ENCODE measurements at regions not wholly inside any gene's neighbourhood (a gene's known extent, or its start where the extent isn't known, plus 50 kb on each side); places are given as distances from the start of the nearest gene placed in this dataset.

DNA sequence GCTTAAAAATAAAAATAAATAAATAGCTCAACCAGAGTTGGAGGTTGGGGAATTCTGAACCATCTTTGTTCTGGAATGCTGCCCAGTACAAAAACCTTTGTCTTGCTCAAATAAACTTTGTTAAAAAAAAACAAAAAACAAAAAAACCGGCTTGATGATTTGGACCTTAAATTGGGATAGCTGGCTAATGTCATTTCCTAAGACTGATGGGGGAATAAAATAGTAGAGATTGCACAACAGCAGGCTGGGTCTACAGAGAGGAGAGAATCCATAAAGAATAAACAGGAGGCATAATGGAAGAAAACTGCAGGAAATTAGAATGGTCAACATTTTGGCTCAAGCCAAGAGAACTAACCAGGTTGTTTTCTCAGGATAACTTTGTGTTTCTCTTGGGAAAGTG, 370.9 kb downstream of the AEBP2 start:
- no peaks in the 10 kb centered on the region for H3K36me3 Mint-ChIP-seq (ENCODE audit: insufficient read depth, unreplicated experiment)
- TF ChIP-seq, protein P1, sequence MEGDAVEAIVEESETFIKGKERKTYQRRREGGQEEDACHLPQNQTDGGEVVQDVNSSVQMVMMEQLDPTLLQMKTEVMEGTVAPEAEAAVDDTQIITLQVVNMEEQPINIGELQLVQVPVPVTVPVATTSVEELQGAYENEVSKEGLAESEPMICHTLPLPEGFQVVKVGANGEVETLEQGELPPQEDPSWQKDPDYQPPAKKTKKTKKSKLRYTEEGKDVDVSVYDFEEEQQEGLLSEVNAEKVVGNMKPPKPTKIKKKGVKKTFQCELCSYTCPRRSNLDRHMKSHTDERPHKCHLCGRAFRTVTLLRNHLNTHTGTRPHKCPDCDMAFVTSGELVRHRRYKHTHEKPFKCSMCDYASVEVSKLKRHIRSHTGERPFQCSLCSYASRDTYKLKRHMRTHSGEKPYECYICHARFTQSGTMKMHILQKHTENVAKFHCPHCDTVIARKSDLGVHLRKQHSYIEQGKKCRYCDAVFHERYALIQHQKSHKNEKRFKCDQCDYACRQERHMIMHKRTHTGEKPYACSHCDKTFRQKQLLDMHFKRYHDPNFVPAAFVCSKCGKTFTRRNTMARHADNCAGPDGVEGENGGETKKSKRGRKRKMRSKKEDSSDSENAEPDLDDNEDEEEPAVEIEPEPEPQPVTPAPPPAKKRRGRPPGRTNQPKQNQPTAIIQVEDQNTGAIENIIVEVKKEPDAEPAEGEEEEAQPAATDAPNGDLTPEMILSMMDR (IDR thresholded peaks at IDR 0.05; ENCODE audit: insufficient read depth in 1 of 2, low read depth in 1 of 2, low read length in 1 of 2, severe bottlenecking in 1 of 2, unreplicated experiment in 1 of 2), result no peak
- Histone ChIP-seq H3K27me3 (replicated peaks; ENCODE audit: control insufficient read depth, insufficient read depth, low read length) (no peaks in the 10 kb centered on the region), H3K9me3 (peaks cover 11% of the 10 kb centered on the region), H3K36me3 (ENCODE audit: control insufficient read depth, insufficient read depth, low read length) (no peaks in the 10 kb centered on the region), H3K4me1 (no peaks in the 10 kb centered on the region), H3K4me3 (ENCODE audit: low read depth, low read length) (no peak overlapping the region)
- no peak overlapping the region for H3K4me3 Mint-ChIP-seq (ENCODE audit: unreplicated experiment)
- BruUV-seq (replicated peaks), result no TSS peak
- POLR2A ChIA-PET, result no interaction called here
- intact Hi-C loops (cut with micrococcal nuclease; ENCODE audit: unreplicated experiment), result no loop called here
- no peak for DNase-seq
- CTCF ChIA-PET, result no interaction called here
- no peaks in the 10 kb centered on the region for H3K4me1 Mint-ChIP-seq (ENCODE audit: low read depth, unreplicated experiment)
- peaks cover 10% of the 10 kb centered on the region for H3K9me3 Mint-ChIP-seq (ENCODE audit: unreplicated experiment)
- no peaks in the 10 kb centered on the region for H3K27me3 Mint-ChIP-seq (ENCODE audit: insufficient read depth, unreplicated experiment)
- no peak overlapping the region for H3K27ac Mint-ChIP-seq (ENCODE audit: unreplicated experiment)

DNA sequence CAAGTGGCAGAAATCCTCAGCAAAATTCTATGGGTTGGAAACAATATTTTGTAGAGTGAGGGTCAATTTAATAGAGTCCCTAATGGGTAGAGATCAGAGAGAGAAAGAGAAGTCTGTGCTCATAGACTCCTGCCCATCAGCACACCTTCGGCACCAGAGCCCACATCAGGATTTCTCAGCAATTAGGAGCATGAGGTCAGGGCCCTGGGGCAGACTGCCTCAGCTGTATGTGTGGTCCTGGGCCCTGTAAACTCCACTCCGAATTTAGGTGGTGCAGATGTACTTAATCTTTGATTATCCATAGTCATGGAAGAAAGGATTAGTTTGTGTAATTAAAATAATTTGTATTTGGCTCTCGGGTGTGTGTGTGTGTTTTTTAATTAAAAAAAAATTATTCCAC, 372.6 kb downstream of the AEBP2 start:
- Mint-ChIP-seq H3K4me3 (ENCODE audit: unreplicated experiment) (no peak overlapping the region), H3K4me1 (ENCODE audit: low read depth, unreplicated experiment) (no peaks in the 10 kb centered on the region), H3K27me3 (ENCODE audit: insufficient read depth, unreplicated experiment) (no peaks in the 10 kb centered on the region), H3K36me3 (ENCODE audit: insufficient read depth, unreplicated experiment) (no peaks in the 10 kb centered on the region), H3K27ac (ENCODE audit: unreplicated experiment) (no peak overlapping the region), H3K9me3 (ENCODE audit: unreplicated experiment) (peaks cover 10% of the 10 kb centered on the region)
- ChIA-PET POLR2A (no interaction called here), CTCF (no interaction called here)
- no peaks in the 10 kb centered on the region for H3K27me3 ChIP-seq (replicated peaks; ENCODE audit: control insufficient read depth, insufficient read depth, low read length)
- no peaks in the 10 kb centered on the region for H3K36me3 ChIP-seq (ENCODE audit: control insufficient read depth, insufficient read depth, low read length)
- DNase-seq, result no peak
- no peaks in the 10 kb centered on the region for H3K4me1 ChIP-seq
- BruUV-seq (replicated peaks), result no TSS peak
- H3K4me3 ChIP-seq (ENCODE audit: low read depth, low read length), result no peak overlapping the region
- peaks cover 11% of the 10 kb centered on the region for H3K9me3 ChIP-seq
- TF ChIP-seq, protein P1 (IDR thresholded peaks at IDR 0.05; ENCODE audit: insufficient read depth in 1 of 2, low read depth in 1 of 2, low read length in 1 of 2, severe bottlenecking in 1 of 2, unreplicated experiment in 1 of 2), result no peak
- intact Hi-C loops (cut with micrococcal nuclease; ENCODE audit: unreplicated experiment), result no loop called here

DNA sequence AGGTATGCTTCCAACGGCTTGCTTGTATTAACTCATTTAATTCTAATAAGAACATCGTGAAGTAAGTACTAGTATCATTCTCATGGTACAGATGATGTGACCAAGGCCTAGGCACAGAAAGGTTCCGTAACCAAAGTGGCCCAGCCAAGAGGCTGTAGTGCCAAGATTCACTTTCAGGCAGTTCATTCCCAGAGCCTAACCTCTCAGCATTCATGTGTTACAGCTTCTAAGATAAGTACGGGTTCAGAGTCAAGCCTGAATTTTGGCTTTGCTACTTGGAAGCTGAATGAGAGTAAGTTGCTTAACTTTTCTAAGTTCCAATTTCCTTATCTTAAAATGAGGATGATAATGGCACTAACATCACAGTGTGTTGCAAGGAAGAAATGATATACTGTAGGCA, 379.9 kb downstream of the AEBP2 start:
- TF ChIP-seq, protein P1 (IDR thresholded peaks at IDR 0.05; ENCODE audit: insufficient read depth in 1 of 2, low read depth in 1 of 2, low read length in 1 of 2, severe bottlenecking in 1 of 2, unreplicated experiment in 1 of 2), result no peak
- ChIA-PET CTCF (no interaction called here), POLR2A (no interaction called here)
- Mint-ChIP-seq H3K27me3 (ENCODE audit: insufficient read depth, unreplicated experiment) (no peaks in the 10 kb centered on the region), H3K27ac (ENCODE audit: unreplicated experiment) (no peak overlapping the region), H3K4me3 (ENCODE audit: unreplicated experiment) (no peak overlapping the region), H3K4me1 (ENCODE audit: low read depth, unreplicated experiment) (no peaks in the 10 kb centered on the region), H3K9me3 (ENCODE audit: unreplicated experiment) (peaks cover 10% of the 10 kb centered on the region), H3K36me3 (ENCODE audit: insufficient read depth, unreplicated experiment) (no peaks in the 10 kb centered on the region)
- Histone ChIP-seq H3K9me3 (peaks cover 3% of the 10 kb centered on the region), H3K4me3 (ENCODE audit: low read depth, low read length) (no peak overlapping the region), H3K4me1 (no peaks in the 10 kb centered on the region), H3K27me3 (replicated peaks; ENCODE audit: control insufficient read depth, insufficient read depth, low read length) (no peaks in the 10 kb centered on the region), H3K36me3 (ENCODE audit: control insufficient read depth, insufficient read depth, low read length) (no peaks in the 10 kb centered on the region)
- BruUV-seq (replicated peaks), result no TSS peak
- no peak for DNase-seq
- intact Hi-C loops (cut with micrococcal nuclease; ENCODE audit: unreplicated experiment), result no loop called here
